Gastrocnemius medialis (tissue), 4 donors: ENCODE measurements at regions not wholly inside any gene's neighbourhood (a gene's known extent, or its start where the extent isn't known, plus 50 kb on each side); places are given as distances from the start of the nearest gene placed in this dataset.

Experiments used
- CTCF ChIP-seq, 5 experiments: fragments of 450-650 bp in 3 of 5; fragments of 200-600 bp in 2 of 5; sonication (generic) in 2 of 5; IDR thresholded peaks in 4 of 5; conservative IDR thresholded peaks in 1 of 5; 1 replicate in 4 of 5; 2 replicates in 1 of 5; pipeline ENCODE4 v1.5.1; 2016 to 2019; ENCODE audit warnings: antibody characterized with exemption in 5 of 5, mild to moderate bottlenecking in 3 of 5, moderate library complexity in 3 of 5
- POLR2A ChIP-seq, 2 donors: fragments of 450-650 bp; IDR thresholded peaks; one replicate each; pipeline ENCODE4 v1.6.1; 2017; ENCODE audit warnings: antibody characterized with exemption in 2 of 2, mild to moderate bottlenecking in 2 of 2, moderate library complexity in 2 of 2

- TF ChIP-seq CTCF (IDR thresholded peaks at IDR 0.05 in 4 of 5, conservative IDR thresholded peaks at IDR 0.05 in 1 of 5) (no peak), POLR2A (IDR thresholded peaks at IDR 0.05) (no peak)
These were observed 383.5 kb downstream of the RASEF start for GRCh38 chr9:82679472-82679871.
